Tibial nerve (tissue), 4 donors: ENCODE measurements at regions not wholly inside any gene's neighbourhood (a gene's known extent, or its start where the extent isn't known, plus 50 kb on each side); places are given as distances from the start of the nearest gene placed in this dataset.
"Not testable (repeated sequence)": the region's sequence is repeated elsewhere in the genome, so short reads cannot be mapped to it uniquely, and the experiment has no call there.

Experiments used
- DNase-seq, 2 donors: peaks; one replicate each; pipeline ENCODE4 v3.0.0-alpha.2; 2019; ENCODE audit warnings: low spot score in 2 of 2
- H3K27ac ChIP-seq, 4 donors: fragments of 200-600 bp; sonication (generic) in 3 of 4; one replicate each; pipeline ENCODE4 v1.5.1; 2017 to 2019; ENCODE audit warnings: mild to moderate bottlenecking in 1 of 4
- H3K27me3 ChIP-seq, 2 donors: fragments of 200-600 bp; sonication (generic) in 1 of 2; one replicate each; pipeline versions ENCODE4 v1.5.1 to v1.6.0; 2017 to 2019
- H3K36me3 ChIP-seq, 3 donors: fragments of 200-600 bp; sonication (generic); one replicate each; pipeline ENCODE4 v1.5.1; 2018 to 2019
- H3K4me1 ChIP-seq, 4 donors: fragments of 200-600 bp; sonication (generic) in 3 of 4; one replicate each; pipeline ENCODE4 v1.5.1; 2017 to 2019
- H3K4me3 ChIP-seq, 4 donors: fragments of 200-600 bp; sonication (generic) in 3 of 4; one replicate each; pipeline ENCODE4 v1.5.1; 2017 to 2019; ENCODE audit warnings: mild to moderate bottlenecking in 1 of 4, moderate library complexity in 1 of 4
- H3K9me3 ChIP-seq, 4 donors: fragments of 200-600 bp; sonication (generic) in 3 of 4; one replicate each; pipeline ENCODE4 v1.5.1; 2017 to 2019
- CTCF ChIP-seq, 5 experiments: fragments of 200-600 bp in 3 of 5; fragments of 450-650 bp in 2 of 5; sonication (generic) in 3 of 5; IDR thresholded peaks; one replicate each; pipeline ENCODE4 v1.5.1; 2016 to 2019; ENCODE audit warnings: antibody characterized with exemption in 5 of 5, mild to moderate bottlenecking in 3 of 5, moderate library complexity in 2 of 5
- EP300 ChIP-seq, 2 donors: sonication (generic); formaldehyde crosslinking; IDR thresholded peaks; one replicate each; pipeline ENCODE4 v1.6.1; 2017; ENCODE audit warnings: antibody characterized with exemption in 2 of 2, mild to moderate bottlenecking in 1 of 2
- POLR2A ChIP-seq, 2 donors: fragments of 450-650 bp; IDR thresholded peaks; one replicate each; pipeline ENCODE4 v1.6.1; 2017; ENCODE audit warnings: antibody characterized with exemption in 2 of 2, mild to moderate bottlenecking in 2 of 2, moderate library complexity in 2 of 2
- WGBS, 2 donors: methylation state at CpG; one replicate each; pipeline ENCODE4 v1.1.5; 2018; 5-methylcytosine and 5-hydroxymethylcytosine counted together

GRCh38 chr1:228846952-228847351, 111.7 kb downstream of the RHOU start:
- Histone ChIP-seq H3K9me3 (peaks cover 0 to 15% (median 0%) of the 10 kb centered on the region in 4 donors), H3K27me3 (no peaks in the 10 kb centered on the region), H3K36me3 (no peaks in the 10 kb centered on the region), H3K4me1 (no peaks in the 10 kb centered on the region), H3K4me3 (no peak overlapping the region), H3K27ac (no peak overlapping the region)
- WGBS, 2 donors = 100% methylated on average over 1 of the region's 1 CpG
- no peak for DNase-seq
- TF ChIP-seq EP300 (IDR thresholded peaks at IDR 0.05) (no peak), POLR2A (IDR thresholded peaks at IDR 0.05) (no peak), CTCF (IDR thresholded peaks at IDR 0.05) (no peak)

GRCh38 chr1:228847451-228847850, 112.2 kb downstream of the RHOU start:
- peaks cover 0 to 12% (median 0%) of the 10 kb centered on the region in 4 donors for H3K9me3 ChIP-seq
- not testable (repeated sequence) for H3K4me1 ChIP-seq, H3K27me3 ChIP-seq, H3K36me3 ChIP-seq, DNase-seq, H3K4me3 ChIP-seq, H3K27ac ChIP-seq
- WGBS, 2 donors = 90 to 93% methylated on average over 2 of the region's 2 CpGs

GRCh38 chr1:228848406-228848805, 113.1 kb downstream of the RHOU start:
- H3K4me1 ChIP-seq = no peaks in the 10 kb centered on the region
- H3K36me3 ChIP-seq = no peaks in the 10 kb centered on the region
- no peak for DNase-seq
- TF ChIP-seq CTCF (IDR thresholded peaks at IDR 0.05) (no peak), EP300 (IDR thresholded peaks at IDR 0.05) (no peak), POLR2A (IDR thresholded peaks at IDR 0.05) (no peak)
- WGBS, 2 donors = 38 to 58% methylated on average over 2 of the region's 2 CpGs
- no peak overlapping the region for H3K27ac ChIP-seq
- H3K27me3 ChIP-seq = no peaks in the 10 kb centered on the region
- H3K4me3 ChIP-seq = no peak overlapping the region
- peaks cover 0 to 3% (median 0%) of the 10 kb centered on the region in 4 donors for H3K9me3 ChIP-seq

- no peak for DNase-seq
- 81 to 88% methylated on average over 3 of the region's 3 CpGs for WGBS, 2 donors
- Histone ChIP-seq H3K27me3 (no peaks in the 10 kb centered on the region), H3K4me3 (no peak overlapping the region), H3K27ac (no peak overlapping the region), H3K9me3 (no peaks in the 10 kb centered on the region), H3K36me3 (no peaks in the 10 kb centered on the region), H3K4me1 (no peaks in the 10 kb centered on the region)
- no peak for TF ChIP-seq CTCF (IDR thresholded peaks at IDR 0.05)
Measured at GRCh38 chr1:228849011-228849541, 113.8 kb downstream of the RHOU start.

GRCh38 chr1:228850141-228851100, 115.1 kb downstream of the RHOU start:
- no peak for TF ChIP-seq EP300 (IDR thresholded peaks at IDR 0.05)
- no peak for TF ChIP-seq POLR2A (IDR thresholded peaks at IDR 0.05)
- no peak for TF ChIP-seq CTCF (IDR thresholded peaks at IDR 0.05)
- H3K4me3 ChIP-seq = no peak overlapping the region
- H3K27me3 ChIP-seq = no peaks in the 10 kb centered on the region
- H3K36me3 ChIP-seq = no peaks in the 10 kb centered on the region
- WGBS, 2 donors = 68 to 81% methylated on average over 11 of the region's 11 CpGs
- no peak for DNase-seq
- H3K9me3 ChIP-seq = no peaks in the 10 kb centered on the region
- H3K4me1 ChIP-seq = no peaks in the 10 kb centered on the region
- H3K27ac ChIP-seq = no peak overlapping the region
